A673 (cell line): ENCODE measurements at regions not wholly inside any gene's neighbourhood (a gene's known extent, or its start where the extent isn't known, plus 50 kb on each side); places are given as distances from the start of the nearest gene placed in this dataset.
"Not testable (repeated sequence)": the region's sequence is repeated elsewhere in the genome, so short reads cannot be mapped to it uniquely, and the experiment has no call there.

Experiments
- BruUV-seq: library from RNA; stranded (reverse); fragments of 400-500 nt; replicated peaks from 2 replicates; lab custom pipeline; 2021; lab: Mats Ljungman, UMichigan
- CTCF ChIA-PET: fragments of 300-600 bp; sonication (Branson Sonifier 250); formaldehyde crosslinking; loops from one replicate; lab custom pipeline; 2022; ENCODE audit warnings: antibody characterized with exemption; lab: Charles Lee
- POLR2A ChIA-PET: fragments of 300-600 bp; sonication (Branson Sonifier 250); formaldehyde crosslinking; loops from one replicate; lab custom pipeline; 2022; ENCODE audit warnings: antibody characterized with exemption; ENCODE audit not compliant: low non-redundant PET; lab: Charles Lee
- DNase-seq: peaks from one replicate; pipeline ENCODE4 v3.0.0-alpha.2; 2015; ENCODE audit warnings: low spot score
- H3K27ac ChIP-seq: fragments of 200-600 bp; sonication (generic); 2 replicates; pipeline ENCODE4 v1.5.1; 2016; ENCODE audit warnings: mixed run types, low read depth, mild to moderate bottlenecking, mixed read lengths, antibody characterized with exemption, low read length; ENCODE audit not compliant: poor library complexity, severe bottlenecking
- H3K27me3 ChIP-seq: fragments of 200-600 bp; sonication (generic); replicated peaks from 2 replicates; pipeline ENCODE4 v1.6.1; 2017; ENCODE audit warnings: mixed run types, low read depth, mild to moderate bottlenecking, mixed read lengths, antibody characterized with exemption, low read length; ENCODE audit not compliant: insufficient read depth, poor library complexity
- H3K36me3 ChIP-seq: fragments of 200-600 bp; sonication (generic); 2 replicates; pipeline ENCODE4 v1.6.1; 2016; ENCODE audit warnings: mixed run types, mild to moderate bottlenecking, mixed read lengths, antibody characterized with exemption, low read length; ENCODE audit not compliant: insufficient read depth, poor library complexity, severe bottlenecking
- H3K4me1 ChIP-seq: fragments of 200-600 bp; sonication (generic); 2 replicates; pipeline ENCODE4 v1.6.1; 2017; ENCODE audit warnings: mixed run types, mild to moderate bottlenecking, mixed read lengths, antibody characterized with exemption, low read length; ENCODE audit not compliant: insufficient read depth, poor library complexity, severe bottlenecking
- H3K4me3 ChIP-seq: fragments of 200-600 bp; sonication (generic); 2 replicates; pipeline ENCODE4 v1.5.1; 2016; ENCODE audit warnings: low read depth, mixed run types, mild to moderate bottlenecking, mixed read lengths, low read length; ENCODE audit not compliant: poor library complexity, severe bottlenecking
- H3K9me3 ChIP-seq: fragments of 200-600 bp; sonication (generic); 2 replicates; pipeline ENCODE4 v1.6.1; 2016; ENCODE audit warnings: mixed run types, low read depth, mild to moderate bottlenecking, mixed read lengths, antibody characterized with exemption, low read length; ENCODE audit not compliant: poor library complexity, severe bottlenecking
- EZH2 ChIP-seq: fragments of 200-600 bp; sonication (generic); IDR thresholded peaks from 2 replicates; pipeline ENCODE4 v1.6.1; 2017; ENCODE audit warnings: borderline replicate concordance, low read depth, mild to moderate bottlenecking, mixed read lengths, antibody characterized with exemption, low read length; ENCODE audit not compliant: poor library complexity, severe bottlenecking
- intact Hi-C: fragments of 100-400 bp; cut with micrococcal nuclease; formaldehyde crosslinking; loops from one replicate; pipeline ENCODE4 v1.10.0; 2022; ENCODE audit not compliant: unreplicated experiment
- TF ChIP-seq, protein P1 (sequence below): fragments of 300-800, 200-600 bp; sonication (generic); conservative IDR thresholded peaks from 2 replicates; pipeline ENCODE4 v1.5.1; 2017; ENCODE audit warnings: low read depth, mild to moderate bottlenecking, antibody characterized with exemption, low read length, moderate library complexity, mixed read lengths

DNA sequence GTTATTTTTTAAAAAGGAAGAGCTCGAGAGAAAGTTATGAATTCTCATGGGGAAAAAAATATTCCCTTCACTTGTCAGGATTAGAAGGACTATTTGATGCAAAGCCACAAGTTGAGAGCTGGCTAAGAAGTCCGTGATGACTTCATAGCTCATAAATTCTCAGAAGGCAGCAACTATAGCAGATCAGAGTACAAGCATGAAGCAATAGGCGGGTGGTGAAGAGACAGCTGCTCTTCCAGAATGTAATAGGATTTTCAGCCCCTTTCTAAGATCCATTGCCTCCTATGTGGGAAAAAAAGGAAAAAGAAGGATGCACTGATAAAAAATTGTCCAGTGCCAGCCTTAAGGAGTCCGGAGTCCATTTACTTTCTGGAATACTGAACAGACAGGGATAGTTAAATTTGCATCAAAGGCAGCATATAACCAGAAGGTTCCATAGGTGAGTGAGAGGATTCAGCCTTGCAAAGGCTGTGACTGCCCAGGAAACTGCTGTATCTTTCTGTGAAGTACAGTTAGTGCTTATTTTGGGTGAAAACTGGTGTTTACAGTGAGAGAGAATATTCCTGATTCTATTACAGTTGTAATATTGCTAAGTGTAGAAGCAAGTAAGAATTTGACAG lies 929.5 kb upstream of the ALCAM start:
- no peaks in the 10 kb centered on the region for H3K9me3 ChIP-seq
- DNase-seq: peak; percentile 78
- no peaks in the 10 kb centered on the region for H3K36me3 ChIP-seq
- BruUV-seq: no TSS peak
- POLR2A ChIA-PET: no interaction called here
- CTCF ChIA-PET: no interaction called here
- no peaks in the 10 kb centered on the region for H3K27me3 ChIP-seq
- H3K27ac ChIP-seq: peak overlapping the region; percentile 10
- no peak overlapping the region for H3K4me3 ChIP-seq
- TF ChIP-seq, protein P1, sequence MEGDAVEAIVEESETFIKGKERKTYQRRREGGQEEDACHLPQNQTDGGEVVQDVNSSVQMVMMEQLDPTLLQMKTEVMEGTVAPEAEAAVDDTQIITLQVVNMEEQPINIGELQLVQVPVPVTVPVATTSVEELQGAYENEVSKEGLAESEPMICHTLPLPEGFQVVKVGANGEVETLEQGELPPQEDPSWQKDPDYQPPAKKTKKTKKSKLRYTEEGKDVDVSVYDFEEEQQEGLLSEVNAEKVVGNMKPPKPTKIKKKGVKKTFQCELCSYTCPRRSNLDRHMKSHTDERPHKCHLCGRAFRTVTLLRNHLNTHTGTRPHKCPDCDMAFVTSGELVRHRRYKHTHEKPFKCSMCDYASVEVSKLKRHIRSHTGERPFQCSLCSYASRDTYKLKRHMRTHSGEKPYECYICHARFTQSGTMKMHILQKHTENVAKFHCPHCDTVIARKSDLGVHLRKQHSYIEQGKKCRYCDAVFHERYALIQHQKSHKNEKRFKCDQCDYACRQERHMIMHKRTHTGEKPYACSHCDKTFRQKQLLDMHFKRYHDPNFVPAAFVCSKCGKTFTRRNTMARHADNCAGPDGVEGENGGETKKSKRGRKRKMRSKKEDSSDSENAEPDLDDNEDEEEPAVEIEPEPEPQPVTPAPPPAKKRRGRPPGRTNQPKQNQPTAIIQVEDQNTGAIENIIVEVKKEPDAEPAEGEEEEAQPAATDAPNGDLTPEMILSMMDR: no peak
- no peak for TF ChIP-seq EZH2
- peaks cover 22% of the 10 kb centered on the region for H3K4me1 ChIP-seq
- intact Hi-C loops: no loop called here

DNA sequence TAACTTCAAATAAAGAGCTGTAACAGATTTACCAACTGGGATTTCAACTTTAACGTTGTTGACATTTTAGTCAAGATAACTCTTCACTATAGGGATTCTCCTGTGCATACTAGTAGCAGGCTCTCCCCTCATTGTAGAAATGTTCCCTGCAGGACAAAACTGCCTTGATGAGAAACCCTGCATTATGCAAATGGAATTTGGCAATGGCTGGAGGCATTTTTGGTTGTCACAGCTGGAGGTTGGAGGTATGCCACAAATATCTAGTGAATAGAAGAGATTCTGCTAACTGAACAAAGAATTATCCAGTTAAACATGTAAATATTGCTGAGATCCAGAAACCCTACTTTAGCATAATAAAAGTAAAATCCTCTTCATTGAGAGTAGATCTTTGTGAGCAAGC lies 928.8 kb upstream of the ALCAM start:
- Histone ChIP-seq H3K27me3 (no peaks in the 10 kb centered on the region), H3K4me3 (no peak overlapping the region), H3K36me3 (no peaks in the 10 kb centered on the region), H3K27ac (peak overlapping the region; percentile 10), H3K9me3 (no peaks in the 10 kb centered on the region), H3K4me1 (peaks cover 22% of the 10 kb centered on the region)
- peak; percentile 85 for DNase-seq
- TF ChIP-seq, protein P1: no peak
- no peak for TF ChIP-seq EZH2
- ChIA-PET POLR2A (no interaction called here), CTCF (no interaction called here)
- BruUV-seq: no TSS peak
- intact Hi-C loops: no loop called here

DNA sequence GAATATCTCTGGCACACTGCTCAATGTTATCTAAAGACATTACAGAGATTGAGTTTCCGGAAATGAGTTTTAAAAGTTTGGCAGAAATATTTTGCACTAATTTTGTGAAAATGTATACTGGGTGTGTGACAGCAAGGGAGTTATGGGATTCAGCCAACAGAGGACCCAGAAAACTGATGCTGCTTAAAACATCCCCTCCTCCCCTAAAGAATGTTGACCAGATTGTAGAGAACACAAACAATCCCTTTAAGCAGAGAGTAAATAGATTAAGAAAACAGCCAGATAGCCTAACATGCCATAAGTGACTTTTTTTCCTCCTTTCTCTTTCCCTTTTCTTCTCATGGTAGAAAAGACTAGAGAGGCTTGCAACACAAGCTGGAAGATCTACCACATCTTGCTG lies 928.0 kb upstream of the ALCAM start:
- POLR2A ChIA-PET: no interaction called here
- Histone ChIP-seq H3K27ac (no peak overlapping the region), H3K4me1 (peaks cover 22% of the 10 kb centered on the region), H3K9me3 (no peaks in the 10 kb centered on the region), H3K4me3 (no peak overlapping the region), H3K27me3 (no peaks in the 10 kb centered on the region), H3K36me3 (no peaks in the 10 kb centered on the region)
- intact Hi-C loops: no loop called here
- CTCF ChIA-PET: no interaction called here
- BruUV-seq: no TSS peak
- TF ChIP-seq, protein P1: no peak
- no peak for TF ChIP-seq EZH2
- DNase-seq: no peak

DNA sequence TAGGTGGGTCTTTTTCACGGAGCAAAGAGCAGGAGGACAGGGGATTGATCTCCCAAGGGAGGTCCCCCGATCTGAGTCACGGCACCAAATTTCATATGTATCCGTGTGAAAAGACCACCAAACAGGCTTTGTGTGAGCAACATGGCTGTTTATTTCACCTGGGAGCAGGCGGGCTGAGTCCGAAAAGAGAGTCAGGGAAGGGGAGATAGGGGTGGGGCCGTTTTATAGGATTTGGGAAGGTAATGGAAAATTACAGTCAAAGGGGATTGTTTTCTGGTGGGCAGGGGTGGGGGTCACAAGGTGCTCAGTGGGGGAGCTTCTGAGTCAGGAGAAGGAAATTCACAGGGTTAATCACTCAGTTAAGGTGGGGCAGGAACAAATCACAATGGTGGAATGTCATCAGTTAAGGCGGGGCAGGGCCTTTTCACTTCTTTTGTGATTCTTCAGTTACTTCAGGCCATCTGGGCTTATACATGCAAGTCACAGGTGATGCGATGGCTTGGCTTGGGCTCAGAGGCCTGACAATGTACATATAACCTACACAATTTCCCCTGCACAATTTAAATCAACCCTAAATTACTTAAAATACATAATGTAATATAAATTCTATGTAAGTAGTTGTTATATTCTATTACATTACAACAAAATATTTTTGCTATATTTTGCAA lies 921.3 kb upstream of the ALCAM start:
- H3K27ac ChIP-seq, BruUV-seq, H3K27me3 ChIP-seq, POLR2A ChIA-PET, H3K36me3 ChIP-seq, H3K9me3 ChIP-seq, H3K4me3 ChIP-seq, DNase-seq, H3K4me1 ChIP-seq, CTCF ChIA-PET, intact Hi-C loops: not testable (repeated sequence)
